ENCODE measurements at regions not wholly inside any gene's neighbourhood (a gene's known extent, or its start where the extent isn't known, plus 50 kb on each side); places are given as distances from the start of the nearest gene placed in this dataset.
"Not testable (repeated sequence)": the region's sequence is repeated elsewhere in the genome, so short reads cannot be mapped to it uniquely, and the experiment has no call there.

DNA sequence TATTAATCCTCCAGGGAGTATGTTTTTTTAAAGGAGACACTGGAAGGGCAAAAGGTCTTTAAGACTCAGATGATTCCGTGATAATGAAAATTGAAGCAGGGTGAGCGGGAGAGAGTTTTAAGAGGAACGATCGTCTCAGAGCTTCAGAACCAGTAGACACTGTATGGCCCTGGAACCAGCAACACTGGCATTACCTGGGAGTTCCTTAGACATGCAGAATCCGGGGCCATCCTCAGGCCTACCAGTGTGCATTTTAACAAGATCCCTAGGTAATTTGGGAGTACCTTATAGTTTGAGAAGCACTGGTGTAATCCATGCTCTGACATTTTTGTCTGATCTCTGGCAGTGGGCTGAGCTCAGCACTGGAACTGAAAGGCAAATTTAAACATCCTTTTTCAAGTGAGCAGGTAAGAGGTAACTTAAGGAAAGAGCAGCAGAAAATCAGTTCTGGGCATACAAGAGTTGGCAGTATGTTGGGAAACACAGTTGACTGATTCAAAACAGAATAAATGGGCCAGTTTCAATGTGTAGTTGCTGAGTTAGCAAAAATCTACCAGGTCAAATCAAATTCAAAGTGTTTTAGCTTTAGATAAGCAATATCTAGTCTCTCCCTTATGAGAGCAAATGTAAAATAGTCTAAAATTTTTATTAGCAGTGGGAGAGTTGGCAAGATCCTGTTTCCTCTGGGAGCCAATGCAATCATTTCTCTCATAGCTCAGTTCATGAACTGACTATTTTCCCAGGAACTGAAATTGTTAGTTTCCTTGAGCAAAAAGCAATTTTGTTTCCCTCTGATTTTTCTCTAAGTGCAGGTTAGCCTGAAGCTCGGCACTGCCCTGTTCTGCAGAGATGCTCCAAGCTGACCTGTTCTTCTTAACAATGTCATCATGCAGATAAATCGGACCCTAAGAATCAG is 97.2 kb upstream of the ELMO1 start:
- intact Hi-C loops (cut with micrococcal nuclease), result no loop called here

DNA sequence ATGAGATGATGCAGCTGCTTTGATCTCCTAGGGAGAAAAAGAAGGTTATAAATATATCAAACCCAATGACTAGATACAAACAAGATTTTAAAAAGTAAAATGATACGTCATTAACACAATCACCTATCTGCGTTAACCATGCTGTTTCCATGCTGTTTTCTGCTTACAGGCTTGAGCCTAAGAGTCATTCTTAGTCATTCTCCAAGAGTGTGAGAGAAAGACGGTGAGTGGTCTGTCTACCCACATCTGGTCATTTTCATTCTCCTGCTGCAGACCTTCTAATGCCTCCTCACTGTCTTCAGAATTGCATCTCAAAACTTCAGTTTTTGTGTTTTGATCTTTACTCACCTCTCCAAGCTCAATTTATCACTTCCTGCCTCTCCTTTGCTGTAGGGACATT is 98.0 kb upstream of the ELMO1 start:
- intact Hi-C loops (cut with micrococcal nuclease), result no loop called here

DNA sequence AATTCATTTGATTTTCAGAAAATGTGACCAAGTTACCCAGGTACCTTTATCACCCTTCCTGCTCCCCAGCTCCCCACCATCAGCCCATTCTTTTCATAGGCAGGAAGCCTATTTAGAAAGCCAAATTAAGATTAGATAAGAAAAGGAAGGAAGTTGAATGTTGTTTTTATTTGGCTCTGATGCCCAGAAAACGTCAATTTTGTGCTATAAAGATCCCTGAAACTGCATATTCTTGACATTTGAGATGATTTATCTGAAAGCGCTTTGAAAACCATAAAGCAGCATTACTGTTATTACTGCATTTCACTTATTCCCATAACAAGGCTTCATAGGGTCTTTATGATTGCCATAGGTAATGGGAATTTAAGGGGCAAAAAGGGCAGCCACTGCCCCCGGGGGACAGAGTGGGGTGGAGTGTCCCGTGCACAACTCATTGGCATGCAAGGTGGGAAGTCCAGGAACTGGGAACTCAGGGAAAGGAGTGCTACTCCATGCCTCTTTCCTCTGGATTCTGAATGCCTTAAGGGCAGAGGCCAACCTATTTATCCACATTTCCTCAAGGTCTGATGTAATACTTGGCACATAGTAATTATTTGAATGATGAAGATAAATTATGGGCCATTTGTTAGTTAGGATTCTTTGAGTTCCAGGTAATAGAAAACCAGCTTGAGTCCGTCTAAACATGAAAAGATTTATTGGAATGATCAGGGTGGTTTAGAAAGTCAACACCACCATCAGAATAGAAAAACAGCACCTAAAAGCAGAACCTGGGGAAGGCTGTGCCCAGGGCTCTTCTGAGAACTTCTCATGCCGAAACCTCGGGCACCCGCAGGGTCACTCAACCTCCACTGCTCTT is 100.6 kb upstream of the ELMO1 start:
- intact Hi-C loops (cut with micrococcal nuclease), result no loop called here

DNA sequence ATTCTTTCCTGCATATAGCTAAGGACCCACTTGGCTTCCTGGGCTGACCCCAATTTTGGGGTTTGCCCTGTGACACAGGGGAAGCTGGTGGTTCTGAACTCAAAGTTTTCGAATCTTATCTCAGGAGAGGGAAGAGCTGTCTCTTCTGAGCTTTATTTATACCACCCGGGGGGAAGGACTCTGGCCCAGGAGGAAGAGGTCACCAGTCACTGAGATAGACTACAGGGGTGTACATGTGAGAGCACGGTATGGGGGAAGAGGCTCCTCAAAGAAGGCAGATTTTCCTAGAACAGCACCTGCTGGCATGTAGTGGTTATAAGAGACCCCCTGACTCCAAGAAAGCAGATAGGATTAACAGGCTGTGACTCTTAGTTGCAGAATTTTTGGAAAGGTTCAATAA is 101.8 kb upstream of the ELMO1 start:
- intact Hi-C loops (cut with micrococcal nuclease), result no loop called here

DNA sequence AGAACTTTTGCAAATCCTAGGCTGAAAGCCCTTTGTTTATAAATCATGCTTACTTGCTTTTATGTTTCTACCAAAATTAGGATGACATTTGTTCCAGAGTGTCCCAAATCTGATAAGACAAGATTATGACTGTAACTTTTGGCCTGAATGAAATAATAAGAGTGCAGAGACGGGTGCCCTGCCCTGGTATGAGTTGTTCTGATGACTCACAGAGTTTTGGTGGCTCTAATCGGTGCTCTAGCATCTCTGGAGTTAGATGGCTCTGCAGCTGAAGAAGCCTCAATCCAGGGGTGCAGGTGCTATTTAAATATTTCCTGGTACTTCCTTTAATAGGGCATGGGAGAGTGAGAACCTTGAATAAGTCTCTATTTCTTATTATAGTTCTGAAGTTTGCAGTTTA is 102.2 kb upstream of the ELMO1 start:
- intact Hi-C loops (cut with micrococcal nuclease), result no loop called here

DNA sequence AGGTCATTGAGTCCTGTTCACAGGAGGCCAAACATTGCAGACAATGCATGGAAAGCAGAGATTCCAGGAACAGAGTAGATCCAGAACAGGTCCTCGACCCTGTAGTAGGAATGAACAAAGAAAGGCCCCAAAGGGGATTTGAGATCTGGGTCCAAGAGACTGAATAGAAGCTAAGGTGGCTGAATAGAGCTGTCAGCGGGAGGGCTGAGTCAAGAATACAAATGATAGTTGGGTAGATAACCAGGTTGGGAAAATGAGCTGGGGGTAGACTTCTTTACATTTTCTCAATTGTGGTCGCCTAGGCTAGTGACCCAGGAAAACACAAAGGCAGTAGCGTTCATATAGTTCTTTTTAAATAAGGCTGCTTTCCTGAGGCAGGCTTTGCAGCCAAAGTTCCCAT is 103.4 kb upstream of the ELMO1 start:
- intact Hi-C loops (cut with micrococcal nuclease), result no loop called here

DNA sequence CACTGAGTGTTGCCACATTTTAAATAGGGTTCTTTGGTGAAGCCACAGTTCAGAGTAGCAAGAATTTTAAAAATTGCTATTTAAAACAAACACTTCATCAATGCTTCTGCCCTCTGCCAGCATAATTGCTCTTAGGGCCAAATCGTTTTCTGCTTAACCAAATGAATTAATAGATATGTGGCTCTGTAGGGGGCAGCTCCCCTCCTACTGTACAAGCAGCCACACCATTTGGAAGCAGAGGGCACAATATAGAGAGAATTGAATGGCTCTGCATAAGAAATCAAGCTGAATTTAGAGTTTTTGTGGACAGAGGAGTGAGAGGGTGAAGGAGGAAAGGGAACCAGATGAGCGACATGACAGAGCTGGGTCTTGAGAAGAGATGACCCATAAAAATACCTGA is 103.8 kb upstream of the ELMO1 start:
- intact Hi-C loops (cut with micrococcal nuclease), result not testable (repeated sequence)

DNA sequence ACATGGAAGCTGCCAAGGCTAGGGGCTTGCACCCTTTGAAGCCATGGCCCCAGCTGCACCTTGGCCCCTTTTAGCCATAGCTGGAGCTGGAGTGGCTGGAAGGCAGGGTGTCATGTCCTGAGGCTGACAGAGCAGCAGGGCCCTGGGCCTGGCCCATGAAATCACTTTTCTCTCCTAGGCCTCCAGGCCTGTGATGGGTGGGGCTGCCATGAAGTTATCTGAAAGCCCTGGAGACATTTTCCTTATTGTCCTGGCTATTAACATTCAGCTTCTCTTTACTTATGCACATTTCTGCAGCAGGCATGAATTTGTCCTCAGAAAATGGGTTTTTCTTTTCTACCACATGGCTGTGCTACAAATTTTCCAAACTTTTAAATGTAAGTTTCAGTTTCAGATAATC is 106.9 kb upstream of the ELMO1 start:
- intact Hi-C loops (cut with micrococcal nuclease), result no loop called here

DNA sequence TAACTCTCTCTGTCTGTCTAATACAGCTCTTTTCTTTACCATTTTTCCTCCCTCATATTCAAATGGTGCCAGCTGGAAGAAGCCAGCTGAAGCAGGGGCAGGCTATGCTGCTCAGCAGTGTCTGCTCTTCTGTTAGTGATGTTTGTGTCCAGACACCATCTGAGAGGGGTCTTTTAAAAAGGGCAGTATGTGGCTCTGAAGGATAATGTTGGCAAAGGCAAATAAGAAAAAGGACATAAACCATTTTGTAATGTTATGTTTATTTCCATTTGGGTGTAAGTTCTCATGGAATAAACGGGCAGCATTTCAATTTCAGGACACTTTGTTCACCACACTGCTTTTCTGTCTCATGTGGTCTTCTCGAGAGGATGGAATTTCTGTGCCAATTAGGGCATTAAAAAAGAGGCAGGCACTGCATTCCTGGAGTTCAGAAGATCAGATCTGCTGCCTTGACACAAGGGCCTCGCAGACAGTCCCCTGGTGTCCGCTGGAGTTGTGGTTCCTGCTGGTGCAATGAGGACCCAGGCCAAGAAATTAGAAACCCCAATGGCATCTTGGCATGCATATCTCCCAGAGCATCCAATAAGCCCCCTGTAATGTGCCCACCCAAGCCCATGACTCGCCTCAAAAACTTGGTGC is 109.0 kb upstream of the ELMO1 start:
- intact Hi-C loops (cut with micrococcal nuclease), result no loop called here

DNA sequence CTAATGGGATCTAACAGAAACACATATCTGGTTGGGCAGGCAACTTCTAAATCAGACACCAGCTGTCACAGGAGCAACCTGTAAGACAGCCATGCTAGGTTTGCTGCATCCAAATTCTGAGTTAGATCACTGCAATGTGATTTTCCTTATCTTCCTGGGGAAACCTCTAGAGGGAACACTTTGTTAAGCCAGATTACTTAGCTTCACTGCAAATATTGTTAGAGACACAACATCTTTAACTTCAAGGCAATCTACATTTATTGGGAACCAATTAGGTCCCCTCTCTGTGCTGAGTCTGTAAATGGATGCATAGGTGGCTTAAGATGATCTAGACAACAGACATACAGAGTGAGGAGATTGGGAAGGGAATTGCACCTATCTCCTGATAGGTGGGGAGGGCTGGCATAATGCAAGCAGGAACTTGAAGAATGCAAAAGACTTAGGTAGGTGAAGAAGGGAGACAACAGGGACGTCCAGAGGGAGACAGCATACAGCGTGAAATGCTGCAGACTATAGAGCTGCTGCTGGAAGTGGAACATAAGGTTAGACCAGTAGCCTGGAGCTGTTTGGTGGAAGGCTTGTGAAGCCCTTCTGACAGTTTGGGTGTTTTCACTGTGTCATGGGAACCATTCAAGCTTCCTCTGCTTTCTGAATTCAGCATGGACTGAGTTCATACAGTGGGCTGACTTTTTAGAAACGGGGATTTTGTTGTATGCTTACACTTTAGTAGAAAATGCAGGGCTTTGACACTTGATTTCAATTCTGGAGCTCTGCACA is 109.8 kb upstream of the ELMO1 start:
- intact Hi-C loops (cut with micrococcal nuclease), result no loop called here

DNA sequence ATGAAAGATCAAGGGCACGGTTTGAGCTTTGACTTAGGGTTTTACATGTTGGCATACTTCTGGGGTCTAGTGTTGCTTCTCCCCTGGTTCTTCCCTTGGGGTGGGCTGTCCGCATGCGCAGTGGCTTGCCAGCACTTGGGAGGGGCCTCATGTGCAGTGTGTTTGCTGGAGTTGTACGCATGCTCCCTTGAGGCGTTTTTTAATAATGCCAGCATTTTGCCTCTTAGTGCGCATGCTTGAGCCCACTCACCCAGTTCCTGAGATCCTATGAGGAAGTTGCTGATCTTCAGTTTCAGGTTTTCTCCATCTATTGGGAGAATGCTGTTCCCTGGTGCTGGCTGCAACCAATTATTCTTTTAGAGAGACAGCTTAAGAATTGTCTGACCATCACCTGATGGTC is 113.4 kb upstream of the GPR141 start:
- intact Hi-C loops (cut with micrococcal nuclease), result no loop called here

DNA sequence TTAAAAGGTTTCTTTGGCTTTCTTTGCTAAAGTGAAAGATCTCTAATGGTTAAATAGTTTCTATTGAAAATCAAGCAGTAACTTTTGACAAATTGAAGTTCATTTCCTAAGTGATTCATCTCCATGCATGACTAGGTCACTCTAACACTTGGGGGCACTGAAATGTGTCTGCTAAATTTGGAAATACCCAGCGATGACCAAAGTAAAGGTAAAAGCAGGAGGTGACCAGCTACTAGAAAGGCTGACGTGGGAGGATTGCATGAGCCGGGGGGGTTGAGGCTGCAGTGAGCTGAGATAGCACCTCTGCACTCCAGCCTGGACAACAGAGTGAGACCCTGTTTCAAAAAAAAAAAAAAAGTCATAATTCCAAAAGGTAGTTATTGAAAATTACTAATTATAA is 111.8 kb upstream of the GPR141 start:
- intact Hi-C loops (cut with micrococcal nuclease), result no loop called here

DNA sequence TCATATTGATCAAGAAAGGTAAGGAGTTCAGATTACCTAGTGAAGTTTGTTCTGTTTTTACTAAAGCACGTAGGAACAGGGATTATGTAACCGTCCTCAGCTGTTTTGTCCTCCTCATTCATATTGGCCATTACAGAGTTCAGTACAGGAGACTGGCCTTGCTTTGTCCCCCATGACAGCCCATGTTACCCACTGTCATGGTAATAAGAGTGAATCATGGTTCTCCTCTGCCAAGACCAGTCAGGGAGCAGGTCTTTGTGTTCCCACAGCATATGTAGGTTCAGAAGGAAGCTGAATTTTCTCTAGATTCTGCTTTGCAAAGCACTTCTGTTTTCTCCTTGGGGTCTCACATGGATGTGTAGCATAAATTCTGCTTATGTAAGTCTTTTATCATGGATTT is 106.2 kb upstream of the GPR141 start:
- intact Hi-C loops (cut with micrococcal nuclease), result no loop called here

DNA sequence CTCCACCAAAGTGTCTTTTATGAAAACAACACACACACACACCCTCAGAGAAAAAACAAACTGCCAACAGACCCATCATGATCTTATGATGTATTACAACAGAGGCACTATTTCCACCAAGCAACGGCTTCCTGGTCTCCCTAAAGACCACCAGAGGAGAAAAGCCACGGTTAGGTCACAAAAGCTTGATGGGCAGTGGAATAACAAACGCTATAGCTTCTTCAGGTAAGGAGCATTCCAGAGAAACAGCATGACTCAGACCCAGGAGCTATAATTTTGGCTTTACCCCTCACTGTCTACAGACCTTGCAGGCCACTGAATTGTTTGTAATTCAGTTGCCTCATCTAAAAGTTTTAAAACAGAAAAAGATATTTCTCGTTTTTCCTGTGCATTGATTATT is 105.7 kb upstream of the GPR141 start:
- intact Hi-C loops (cut with micrococcal nuclease), result no loop called here

DNA sequence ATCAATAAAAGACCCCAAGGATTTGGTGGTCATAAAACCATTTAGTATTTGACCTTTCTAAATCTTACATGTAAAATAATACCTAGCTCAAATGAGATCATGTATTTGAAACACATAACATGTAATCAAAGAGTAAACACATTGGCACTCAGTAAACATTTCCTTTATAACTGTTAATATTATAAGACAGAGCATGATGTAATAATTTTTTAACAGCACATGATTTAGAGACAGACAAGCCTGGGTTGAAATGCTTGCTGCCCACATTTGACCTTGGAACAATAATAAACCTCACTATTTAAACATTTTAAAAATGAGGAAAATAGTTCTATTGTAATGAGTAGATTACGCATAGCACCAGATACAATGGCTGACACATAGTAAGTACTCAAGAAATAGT is 105.2 kb upstream of the GPR141 start:
- intact Hi-C loops (cut with micrococcal nuclease), result no loop called here

DNA sequence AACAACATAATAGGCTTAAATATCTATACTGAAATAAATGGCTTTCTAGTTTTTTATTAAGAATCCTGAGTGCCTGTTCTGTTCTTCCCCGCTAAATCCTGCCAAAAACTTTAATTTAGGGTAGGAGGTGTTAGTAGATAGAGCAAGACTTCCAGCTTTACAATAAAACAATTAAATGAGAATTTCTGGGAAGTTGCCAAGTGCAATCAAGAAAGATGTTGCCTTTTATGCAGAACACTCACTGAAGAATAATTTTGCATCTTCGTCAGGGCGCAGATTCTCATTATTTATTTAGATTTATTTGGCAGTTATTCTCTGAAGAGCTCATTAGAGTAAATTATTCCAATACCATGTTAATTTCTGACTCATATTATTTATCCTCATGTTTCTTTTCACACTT is 103.2 kb upstream of the GPR141 start:
- intact Hi-C loops (cut with micrococcal nuclease), result no loop called here

DNA sequence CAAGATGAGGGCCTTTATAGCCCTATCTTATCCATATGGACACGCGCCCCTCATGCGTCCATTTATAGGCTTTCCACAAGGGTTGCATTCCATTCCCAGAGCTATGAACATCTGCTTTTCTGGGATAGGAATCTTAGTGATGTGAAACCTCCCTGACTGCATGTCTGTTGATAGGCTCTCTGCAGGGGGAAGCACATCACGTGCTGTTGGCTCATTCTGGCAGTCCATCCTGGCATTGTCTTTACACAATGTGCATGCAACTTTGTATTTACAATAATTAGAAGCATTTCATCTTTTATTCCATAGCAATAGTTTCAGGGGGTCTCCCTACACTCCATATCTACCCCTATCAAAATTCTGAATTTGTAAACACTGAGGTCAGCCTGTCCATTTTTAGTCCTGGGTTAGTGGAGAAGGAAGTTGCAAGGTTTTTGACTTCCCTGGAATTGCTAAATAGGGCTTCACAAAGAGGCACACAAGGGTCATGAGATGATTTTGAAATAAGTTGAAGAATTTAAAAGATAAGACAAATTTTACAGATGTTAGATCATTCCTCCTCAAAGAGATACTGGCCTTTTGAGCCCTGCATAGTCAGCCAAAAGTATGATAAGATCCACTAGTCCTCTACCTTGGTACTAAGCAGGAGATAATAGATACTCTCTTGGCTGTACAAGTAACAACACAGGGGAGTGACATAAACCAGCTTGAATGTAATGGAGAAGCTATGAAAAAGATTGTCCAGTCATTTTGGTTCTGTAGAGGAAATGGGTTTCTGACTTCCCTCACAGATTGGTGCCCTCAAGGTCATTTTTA is 98.7 kb upstream of the GPR141 start:
- intact Hi-C loops (cut with micrococcal nuclease), result not testable (repeated sequence)

DNA sequence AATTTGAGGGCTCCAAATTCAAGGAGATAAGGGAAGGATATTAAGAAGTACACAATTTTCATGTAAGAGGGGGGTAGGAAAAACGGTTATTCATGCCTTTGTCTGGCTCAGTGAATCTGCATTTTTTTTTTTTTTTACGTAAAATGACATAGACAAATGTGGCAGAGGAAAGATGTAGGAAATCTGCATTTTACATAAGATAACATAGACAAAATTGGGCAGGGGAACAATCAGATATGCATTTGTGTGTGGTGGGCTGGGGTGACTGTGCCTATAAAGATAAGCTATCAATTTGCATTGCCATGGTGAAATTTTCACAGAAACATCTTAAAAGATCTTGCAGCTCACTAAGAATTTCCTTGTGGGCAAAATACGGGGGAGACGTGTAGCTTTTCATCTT is 92.7 kb upstream of the GPR141 start:
- intact Hi-C loops (cut with micrococcal nuclease), result no loop called here

DNA sequence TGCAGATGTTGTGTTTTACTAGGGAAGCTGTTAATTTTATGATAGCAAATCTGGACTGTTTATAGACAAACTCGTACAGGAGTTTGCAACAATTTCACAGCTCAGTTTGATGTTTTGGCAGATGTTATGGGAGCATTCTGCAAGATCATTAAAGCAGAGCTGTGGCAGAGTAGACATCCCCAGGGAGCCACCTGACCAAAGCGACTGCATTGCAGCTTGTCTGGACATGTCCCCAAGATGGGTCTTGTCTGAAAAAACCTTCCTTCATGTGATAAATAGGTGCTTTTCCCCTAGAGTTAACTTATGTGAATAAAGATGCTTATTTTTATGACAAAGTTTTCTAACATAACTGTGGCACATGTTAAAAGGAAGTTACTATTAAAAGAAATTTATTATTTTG is 91.2 kb upstream of the GPR141 start:
- intact Hi-C loops (cut with micrococcal nuclease), result no loop called here

DNA sequence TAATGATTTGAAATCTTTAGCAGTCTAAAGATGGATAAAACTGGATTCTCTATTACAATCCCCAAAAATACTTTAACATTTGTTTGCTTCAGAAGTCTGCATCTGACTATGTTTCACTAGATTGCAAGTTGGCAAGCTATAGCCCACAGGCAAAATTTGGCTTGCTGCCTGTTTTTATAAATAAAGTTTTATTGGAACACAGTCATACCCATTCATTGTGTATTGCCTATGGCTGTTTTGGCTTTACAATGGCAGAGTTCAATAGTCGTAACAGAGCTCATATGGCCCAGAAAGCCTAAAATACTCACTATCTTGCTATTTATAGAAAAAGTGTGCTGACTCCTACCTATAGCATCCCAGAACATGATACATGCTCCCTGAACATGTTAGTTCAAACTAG is 89.0 kb upstream of the GPR141 start:
- intact Hi-C loops (cut with micrococcal nuclease), result no loop called here

DNA sequence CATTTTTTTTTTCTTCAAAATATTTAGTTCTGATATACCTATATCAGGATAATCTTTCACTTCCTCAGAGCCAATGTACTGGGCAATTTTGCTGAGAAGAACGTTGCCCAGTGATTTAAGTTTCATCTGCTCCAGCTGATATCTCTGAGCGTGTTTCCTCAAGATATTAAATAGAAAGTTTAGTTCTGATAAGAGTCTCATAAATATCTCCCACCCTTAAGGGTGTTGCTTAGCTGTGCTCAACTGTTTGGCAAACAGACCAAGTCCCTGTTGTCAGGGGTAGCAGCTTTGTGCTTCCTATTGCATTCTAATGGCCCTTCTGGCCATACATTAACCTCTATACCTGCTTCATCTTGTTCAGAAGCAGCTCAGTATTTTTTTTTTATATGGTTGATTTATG is 84.7 kb upstream of the GPR141 start:
- intact Hi-C loops (cut with micrococcal nuclease), result no loop called here

Measured in T-helper 1 cell treated with Interleukin-12 subunit alpha and Interleukin-12 subunit beta and Interleukin-4 antibody, amounts not matched to agents 30 ng/mL and 1 ng/mL, for 36 hours (primary cell).